RWPE2 (cell line): ENCODE measurements at regions not wholly inside any gene's neighbourhood (a gene's known extent, or its start where the extent isn't known, plus 50 kb on each side); places are given as distances from the start of the nearest gene placed in this dataset.

Source experiments
- ATAC-seq: fragments of 200-7000 bp; cut with Tn5 transposase; 3 replicates; pipeline ENCODE4 v1.9.1; 2021; ENCODE audit warnings: low read depth
- DNase-seq: peaks from one replicate; pipeline ENCODE4 v3.0.0-alpha.2; 2020; ENCODE audit warnings: low spot score
- H3K27ac ChIP-seq: fragments of 450-650 bp; 2 replicates; pipeline ENCODE4 v1.5.1; 2017; ENCODE audit warnings: mild to moderate bottlenecking; ENCODE audit not compliant: poor library complexity, severe bottlenecking
- H3K27me3 ChIP-seq: fragments of 250-450 bp; sonication (Bioruptor Pico); 2 replicates; pipeline ENCODE4 v1.5.1; 2021; ENCODE audit warnings: mild to moderate bottlenecking, moderate library complexity; ENCODE audit not compliant: insufficient read depth, poor library complexity, severe bottlenecking
- H3K36me3 ChIP-seq: fragments of 250-450 bp; sonication (Bioruptor Pico); 2 replicates; pipeline ENCODE4 v1.5.1; 2020; ENCODE audit warnings: low read depth, mild to moderate bottlenecking, moderate library complexity
- H3K4me1 ChIP-seq: fragments of 250-450 bp; sonication (Bioruptor Pico); 2 replicates; pipeline ENCODE4 v1.5.1; 2021; ENCODE audit warnings: mild to moderate bottlenecking, moderate library complexity; ENCODE audit not compliant: insufficient read depth, poor library complexity, severe bottlenecking
- H3K4me3 ChIP-seq: fragments of 250-450 bp; sonication (Bioruptor Pico); 2 replicates; pipeline ENCODE4 v1.5.1; 2021; ENCODE audit warnings: mild to moderate bottlenecking, moderate library complexity; ENCODE audit not compliant: severe bottlenecking
- H3K9me3 ChIP-seq: fragments of 250-450 bp; sonication (Bioruptor Pico); 2 replicates; pipeline ENCODE4 v1.5.1; 2021; ENCODE audit warnings: mild to moderate bottlenecking, moderate library complexity; ENCODE audit not compliant: severe bottlenecking
- CTCF ChIP-seq: fragments of 450-650 bp; IDR thresholded peaks from one replicate; pipeline ENCODE4 v1.5.1; 2017; ENCODE audit warnings: mild to moderate bottlenecking, moderate library complexity; ENCODE audit not compliant: poor library complexity, severe bottlenecking

- Histone ChIP-seq H3K4me1 (no peaks in the 10 kb centered on the region), H3K36me3 (no peaks in the 10 kb centered on the region), H3K9me3 (no peaks in the 10 kb centered on the region), H3K27me3 (no peaks in the 10 kb centered on the region), H3K27ac (no peak overlapping the region), H3K4me3 (no peak overlapping the region)
- DNase-seq: no peak
- no peak for TF ChIP-seq CTCF
- ATAC-seq: no peak
Observed at GRCh38 chr1:175889848-175890247, 146.5 kb upstream of the TNR start.

- H3K36me3 ChIP-seq: no peaks in the 10 kb centered on the region
- DNase-seq: no peak
- ATAC-seq: no peak
- no peak for TF ChIP-seq CTCF
- no peaks in the 10 kb centered on the region for H3K27me3 ChIP-seq
- H3K4me1 ChIP-seq: no peaks in the 10 kb centered on the region
- no peak overlapping the region for H3K4me3 ChIP-seq
- no peaks in the 10 kb centered on the region for H3K9me3 ChIP-seq
- H3K27ac ChIP-seq: no peak overlapping the region
Observed at GRCh38 chr1:175888996-175889395, 145.6 kb upstream of the TNR start.

- peak; percentile 76 for TF ChIP-seq CTCF
- no peaks in the 10 kb centered on the region for H3K4me1 ChIP-seq
- H3K9me3 ChIP-seq: no peaks in the 10 kb centered on the region
- H3K4me3 ChIP-seq: no peak overlapping the region
- ATAC-seq (peak; percentile 90), DNase-seq (no peak)
- H3K27me3 ChIP-seq: no peaks in the 10 kb centered on the region
- no peaks in the 10 kb centered on the region for H3K36me3 ChIP-seq
- no peak overlapping the region for H3K27ac ChIP-seq
Observed at GRCh38 chr1:175887981-175888428, 144.6 kb upstream of the TNR start.

GRCh38 chr1:175887521-175887920 is 144.1 kb upstream of the TNR start:
- no peaks in the 10 kb centered on the region for H3K4me1 ChIP-seq
- H3K27ac ChIP-seq: no peak overlapping the region
- no peak for DNase-seq
- H3K9me3 ChIP-seq: no peaks in the 10 kb centered on the region
- no peaks in the 10 kb centered on the region for H3K36me3 ChIP-seq
- TF ChIP-seq CTCF: no peak
- no peak overlapping the region for H3K4me3 ChIP-seq
- no peak for ATAC-seq
- H3K27me3 ChIP-seq: no peaks in the 10 kb centered on the region

GRCh38 chr1:175885326-175885725 is 141.9 kb upstream of the TNR start:
- H3K27me3 ChIP-seq: no peaks in the 10 kb centered on the region
- no peaks in the 10 kb centered on the region for H3K36me3 ChIP-seq
- no peaks in the 10 kb centered on the region for H3K9me3 ChIP-seq
- TF ChIP-seq CTCF: no peak
- no peak for ATAC-seq
- H3K27ac ChIP-seq: no peak overlapping the region
- H3K4me3 ChIP-seq: no peak overlapping the region
- no peak for DNase-seq
- H3K4me1 ChIP-seq: no peaks in the 10 kb centered on the region
